ENCODE measurements at regions not wholly inside any gene's neighbourhood (a gene's known extent, or its start where the extent isn't known, plus 50 kb on each side); places are given as distances from the start of the nearest gene placed in this dataset.

- TF ChIP-seq CTCF (IDR thresholded peaks at IDR 0.05; ENCODE audit: control extremely low read depth in 1 of 3, insufficient read depth in 1 of 3, low read depth in 1 of 3, low read length in 3 of 3) (peak in 2 of 3 experiments; percentile 18 to 20; a peak in 2 of 4 replicates), EZH2 (IDR thresholded peaks at IDR 0.05; ENCODE audit: low read depth, low read length, severe bottlenecking) (no peak), NANOG (IDR thresholded peaks at IDR 0.05; ENCODE audit: insufficient read depth, low read depth, low read length, poor library complexity, severe bottlenecking) (no peak), MAX (IDR thresholded peaks at IDR 0.05) (no peak), JUND (IDR thresholded peaks at IDR 0.05; ENCODE audit: low read length) (no peak), EP300 (IDR thresholded peaks at IDR 0.05; ENCODE audit: borderline replicate concordance in 1 of 2, low read depth in 2 of 2, low read length in 2 of 2) (no peak), RNF2 (IDR thresholded peaks at IDR 0.05; ENCODE audit: borderline replicate concordance, low read depth, low read length, missing control alignments, poor library complexity, severe bottlenecking) (no peak), POLR2A (IDR thresholded peaks at IDR 0.05; ENCODE audit: control extremely low read depth in 1 of 2, low read depth in 2 of 2, low read length in 2 of 2) (no peak), TAF1 (IDR thresholded peaks at IDR 0.05; ENCODE audit: low read depth, low read length) (no peak), CHD1 (IDR thresholded peaks at IDR 0.05; ENCODE audit: low read depth, low read length) (no peak)
These were observed 198.7 kb upstream of the EEA1 start for GRCh38 chr12:93127582-93128331.

All from H1 (cell line).